GM10266 (cell line): ENCODE measurements at regions not wholly inside any gene's neighbourhood (a gene's known extent, or its start where the extent isn't known, plus 50 kb on each side); places are given as distances from the start of the nearest gene placed in this dataset.

Experiments
- DNase-seq: peaks from one replicate; pipeline ENCODE4 v3.0.0; 2012; ENCODE audit errors: extremely low spot score
- CTCF ChIP-seq: IDR thresholded peaks from 2 replicates; pipeline ENCODE4 v1.5.1; 2012; ENCODE audit warnings: mild to moderate bottlenecking, low read depth; ENCODE audit not compliant: control insufficient read depth, insufficient read depth; ENCODE audit errors: missing control alignments

GRCh38 chr12:97927977-97928376, 465.4 kb downstream of the RMST start:
- no peak for TF ChIP-seq CTCF
- no peak for DNase-seq

GRCh38 chr12:97936165-97936564, 473.6 kb downstream of the RMST start:
- TF ChIP-seq CTCF, result no peak
- DNase-seq, result no peak

GRCh38 chr12:97938031-97938430, 475.4 kb downstream of the RMST start:
- DNase-seq, result no peak
- TF ChIP-seq CTCF, result no peak

GRCh38 chr12:97939156-97939555, 476.6 kb downstream of the RMST start:
- no peak for TF ChIP-seq CTCF
- DNase-seq, result no peak

- no peak for TF ChIP-seq CTCF
- no peak for DNase-seq
These were observed 477.5 kb downstream of the RMST start for GRCh38 chr12:97940105-97940504.

- no peak for DNase-seq
- no peak for TF ChIP-seq CTCF
These were observed 478.0 kb downstream of the RMST start for GRCh38 chr12:97940629-97941028.

GRCh38 chr12:97941686-97942354, 479.2 kb downstream of the RMST start:
- TF ChIP-seq CTCF, result no peak

More at GRCh38 chr12:97941686-97942354, 479.2 kb downstream of the RMST start:
- DNase-seq, result no peak
